GM12878 (cell line): ENCODE measurements at regions not wholly inside any gene's neighbourhood (a gene's known extent, or its start where the extent isn't known, plus 50 kb on each side); places are given as distances from the start of the nearest gene placed in this dataset.

Experiments
- ATAC-seq: fragments of 200-7000 bp; cut with Tn5 transposase; 3 replicates; pipeline ENCODE4 v1.9.1; 2020; ENCODE audit warnings: mild to moderate bottlenecking, moderate library complexity
- BruUV-seq: library from RNA; stranded (reverse); fragments of 400-500 nt; replicated peaks from 2 replicates; lab custom pipeline; 2021; lab: Mats Ljungman, UMichigan
- CTCF ChIA-PET: fragments of 300-600 bp; sonication (Branson Sonifier 250); formaldehyde crosslinking; extraction: SDS; loops from one replicate; lab custom pipeline; 2021; ENCODE audit warnings: inconsistent platforms; lab: Yijun Ruan, JAX
- POLR2A ChIA-PET: fragments of 350-600 bp; formaldehyde crosslinking; extraction: SDS; loops from one replicate; lab custom pipeline; 2021; ENCODE audit warnings: inconsistent platforms; lab: Charles Lee
- RAD21 ChIA-PET: fragments of 300-600 bp; sonication (Branson Sonifier 250); formaldehyde crosslinking; loops from one replicate; lab custom pipeline; 2023; ENCODE audit warnings: antibody characterized with exemption; ENCODE audit not compliant: unreplicated experiment; lab: Charles Lee
- SMC1A ChIA-PET: fragments of 300-600 bp; sonication (Branson Sonifier 250); formaldehyde crosslinking; loops from one replicate; lab custom pipeline; 2023; ENCODE audit not compliant: unreplicated experiment, uncharacterized antibody; lab: Charles Lee
- DNase-seq: peaks from one replicate; pipeline ENCODE4 v3.0.0-alpha.2; 2011; ENCODE audit warnings: low read depth, low spot score
- FAIRE-seq: peaks from 3 replicates; lab custom pipeline; 2011; peaks lifted over from hg19 to GRCh38; lab: Jason Lieb, UNC
- H2AFZ ChIP-seq: 2 replicates; pipeline ENCODE4 v1.6.0; 2011; ENCODE audit warnings: low read depth, low read length, control low read depth; ENCODE audit not compliant: control insufficient read depth
- H3K27ac ChIP-seq: 2 replicates; pipeline ENCODE4 v1.5.1; 2011; ENCODE audit warnings: control low read depth; ENCODE audit not compliant: control insufficient read depth, insufficient read depth
- H3K27me3 ChIP-seq, 2 experiments: replicated peaks in 1 of 2; 2 replicates each; pipeline versions ENCODE4 v1.6.0 to v1.6.1; 2011; ENCODE audit warnings: low read length in 1 of 2; ENCODE audit not compliant: control insufficient read depth in 2 of 2, insufficient read depth in 2 of 2
- H3K36me3 ChIP-seq, 2 experiments: 2 replicates each; pipeline ENCODE4 v1.5.1; 2011; ENCODE audit warnings: low read length in 1 of 2; ENCODE audit not compliant: control insufficient read depth in 2 of 2, insufficient read depth in 2 of 2
- H3K4me1 ChIP-seq: 2 replicates; pipeline ENCODE4 v1.6.1; 2011; ENCODE audit warnings: mild to moderate bottlenecking, low read length, moderate library complexity, mixed read lengths; ENCODE audit not compliant: control insufficient read depth, insufficient read depth
- H3K4me2 ChIP-seq: 2 replicates; pipeline ENCODE4 v1.6.0; 2011; ENCODE audit warnings: control low read depth; ENCODE audit not compliant: control insufficient read depth, insufficient read depth
- H3K4me3 ChIP-seq: fragments of 200-600 bp; sonication (generic); 2 replicates; pipeline ENCODE4 v1.5.1; 2016
- H3K79me2 ChIP-seq: 2 replicates; pipeline ENCODE4 v1.6.0; 2011; ENCODE audit warnings: low read length; ENCODE audit not compliant: control insufficient read depth, insufficient read depth
- H3K9ac ChIP-seq: 2 replicates; pipeline ENCODE4 v1.8.0; 2011; ENCODE audit warnings: low read length, control low read depth, mixed read lengths; ENCODE audit not compliant: control insufficient read depth, insufficient read depth
- H3K9me3 ChIP-seq: replicated peaks from 3 replicates; pipeline ENCODE4 v1.5.1; 2011; ENCODE audit warnings: mild to moderate bottlenecking, low read length; ENCODE audit not compliant: control insufficient read depth, insufficient read depth
- H4K20me1 ChIP-seq: 2 replicates; pipeline ENCODE4 v1.6.0; 2011; ENCODE audit not compliant: control insufficient read depth, insufficient read depth
- BRCA1 ChIP-seq: IDR thresholded peaks from 2 replicates; pipeline ENCODE4 v1.6.1; 2011; ENCODE audit warnings: low read depth, low read length, improper control_type of control experiment
- CBX5 ChIP-seq: sonication (generic); IDR thresholded peaks from 2 replicates; pipeline ENCODE4 v1.6.1; 2016; ENCODE audit warnings: low read depth, moderate library complexity, mild to moderate bottlenecking, inconsistent platforms
- HDAC6 ChIP-seq: fragments of 200-600 bp; sonication (generic); IDR thresholded peaks from one replicate; pipeline ENCODE4 v1.8.0; 2017; ENCODE audit warnings: antibody characterized with exemption; ENCODE audit not compliant: unreplicated experiment
- JUNB ChIP-seq: IDR thresholded peaks from 2 replicates; pipeline ENCODE4 v1.6.1; 2016; ENCODE audit warnings: antibody characterized with exemption, mild to moderate bottlenecking
- LARP7 ChIP-seq: fragments of 450-650 bp; IDR thresholded peaks from 2 replicates; pipeline ENCODE4 v1.6.1; 2017; ENCODE audit warnings: mild to moderate bottlenecking
- POLR2AphosphoS2 ChIP-seq: IDR thresholded peaks from 2 replicates; pipeline ENCODE4 v1.6.1; 2011; ENCODE audit warnings: low read depth, mild to moderate bottlenecking, low read length, improper control_type of control experiment, moderate library complexity
- SIX5 ChIP-seq: IDR thresholded peaks from 2 replicates; pipeline ENCODE4 v1.6.1; 2011; ENCODE audit warnings: mild to moderate bottlenecking, low read depth, low read length, moderate library complexity; ENCODE audit not compliant: severe bottlenecking
- SUZ12 ChIP-seq: fragments of 200-600 bp; sonication (generic); IDR thresholded peaks from one replicate; pipeline ENCODE4 v1.6.1; 2018; ENCODE audit warnings: antibody characterized with exemption, mild to moderate bottlenecking; ENCODE audit not compliant: unreplicated experiment
- whole genome bisulfite sequencing: methylation state at CpG from one replicate; pipeline ENCODE4 v1.1.6; 2016; ENCODE audit warnings: low lambda C conversion rate; ENCODE audit not compliant: insufficient replicate concordance, insufficient coverage; ENCODE audit errors: missing lambda C conversion rate; 5-methylcytosine and 5-hydroxymethylcytosine counted together
- in situ Hi-C: fragments of 300-500 bp; cut with MboI; formaldehyde crosslinking; loops from 9 replicates; pipeline ENCODE4 v1.14.3; 2018; ENCODE audit warnings: mixed read lengths
- intact Hi-C: fragments of 100-400 bp; cut with micrococcal nuclease; formaldehyde crosslinking; loops from one replicate; pipeline ENCODE4 v1.14.2; 2022; ENCODE audit not compliant: unreplicated experiment
- TF ChIP-seq, protein P1 (sequence below): fragments of 150-350 bp; IDR thresholded peaks from 2 replicates; pipeline ENCODE4 v1.6.1; 2016; ENCODE audit warnings: low read depth, low read length
- TF ChIP-seq, protein P2 (sequence below): fragments of 450-650 bp; IDR thresholded peaks from 2 replicates; pipeline ENCODE4 v1.6.1; 2017; ENCODE audit warnings: mild to moderate bottlenecking, moderate library complexity

DNA sequence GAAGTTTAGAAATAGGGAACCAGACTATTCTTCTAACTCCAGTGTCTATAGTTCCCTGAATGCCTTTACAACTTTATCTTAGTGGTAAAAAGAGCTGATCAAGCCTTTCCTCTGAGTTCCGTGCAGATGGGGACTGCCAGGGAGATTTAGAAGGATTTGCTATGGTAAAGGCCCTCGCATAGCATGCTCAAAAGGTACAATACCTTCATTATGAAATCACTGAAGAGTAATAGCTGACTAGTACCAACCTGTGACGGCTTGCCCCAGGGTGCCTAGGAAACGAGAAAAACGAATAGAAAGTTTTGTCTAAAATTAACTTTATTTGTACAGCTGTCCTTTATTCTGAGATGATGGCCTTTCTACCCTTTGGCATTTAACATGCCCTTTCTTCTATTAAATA lies 150.1 kb upstream of the ARHGAP42 start:
- in situ Hi-C loops (no loop called here), intact Hi-C loops (no loop called here)
- H4K20me1 ChIP-seq, result no peaks in the 10 kb centered on the region
- H2AFZ ChIP-seq, result no peak overlapping the region
- no peaks in the 10 kb centered on the region for H3K36me3 ChIP-seq
- H3K9me3 ChIP-seq, result no peaks in the 10 kb centered on the region
- no peaks in the 10 kb centered on the region for H3K79me2 ChIP-seq
- DNase-seq, result no peak
- H3K4me1 ChIP-seq, result no peaks in the 10 kb centered on the region
- SMC1A ChIA-PET, result no interaction called here
- H3K27ac ChIP-seq, result no peak overlapping the region
- H3K27me3 ChIP-seq, result no peaks in the 10 kb centered on the region
- ATAC-seq, result no peak
- no peak overlapping the region for H3K9ac ChIP-seq
- TF ChIP-seq SIX5, result no peak
- no peak for TF ChIP-seq JUNB
- TF ChIP-seq, protein P1, sequence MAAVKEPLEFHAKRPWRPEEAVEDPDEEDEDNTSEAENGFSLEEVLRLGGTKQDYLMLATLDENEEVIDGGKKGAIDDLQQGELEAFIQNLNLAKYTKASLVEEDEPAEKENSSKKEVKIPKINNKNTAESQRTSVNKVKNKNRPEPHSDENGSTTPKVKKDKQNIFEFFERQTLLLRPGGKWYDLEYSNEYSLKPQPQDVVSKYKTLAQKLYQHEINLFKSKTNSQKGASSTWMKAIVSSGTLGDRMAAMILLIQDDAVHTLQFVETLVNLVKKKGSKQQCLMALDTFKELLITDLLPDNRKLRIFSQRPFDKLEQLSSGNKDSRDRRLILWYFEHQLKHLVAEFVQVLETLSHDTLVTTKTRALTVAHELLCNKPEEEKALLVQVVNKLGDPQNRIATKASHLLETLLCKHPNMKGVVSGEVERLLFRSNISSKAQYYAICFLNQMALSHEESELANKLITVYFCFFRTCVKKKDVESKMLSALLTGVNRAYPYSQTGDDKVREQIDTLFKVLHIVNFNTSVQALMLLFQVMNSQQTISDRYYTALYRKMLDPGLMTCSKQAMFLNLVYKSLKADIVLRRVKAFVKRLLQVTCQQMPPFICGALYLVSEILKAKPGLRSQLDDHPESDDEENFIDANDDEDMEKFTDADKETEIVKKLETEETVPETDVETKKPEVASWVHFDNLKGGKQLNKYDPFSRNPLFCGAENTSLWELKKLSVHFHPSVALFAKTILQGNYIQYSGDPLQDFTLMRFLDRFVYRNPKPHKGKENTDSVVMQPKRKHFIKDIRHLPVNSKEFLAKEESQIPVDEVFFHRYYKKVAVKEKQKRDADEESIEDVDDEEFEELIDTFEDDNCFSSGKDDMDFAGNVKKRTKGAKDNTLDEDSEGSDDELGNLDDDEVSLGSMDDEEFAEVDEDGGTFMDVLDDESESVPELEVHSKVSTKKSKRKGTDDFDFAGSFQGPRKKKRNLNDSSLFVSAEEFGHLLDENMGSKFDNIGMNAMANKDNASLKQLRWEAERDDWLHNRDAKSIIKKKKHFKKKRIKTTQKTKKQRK, result no peak
- TF ChIP-seq POLR2AphosphoS2, result no peak
- TF ChIP-seq CBX5, result no peak
- no peak for TF ChIP-seq HDAC6
- TF ChIP-seq, protein P2, sequence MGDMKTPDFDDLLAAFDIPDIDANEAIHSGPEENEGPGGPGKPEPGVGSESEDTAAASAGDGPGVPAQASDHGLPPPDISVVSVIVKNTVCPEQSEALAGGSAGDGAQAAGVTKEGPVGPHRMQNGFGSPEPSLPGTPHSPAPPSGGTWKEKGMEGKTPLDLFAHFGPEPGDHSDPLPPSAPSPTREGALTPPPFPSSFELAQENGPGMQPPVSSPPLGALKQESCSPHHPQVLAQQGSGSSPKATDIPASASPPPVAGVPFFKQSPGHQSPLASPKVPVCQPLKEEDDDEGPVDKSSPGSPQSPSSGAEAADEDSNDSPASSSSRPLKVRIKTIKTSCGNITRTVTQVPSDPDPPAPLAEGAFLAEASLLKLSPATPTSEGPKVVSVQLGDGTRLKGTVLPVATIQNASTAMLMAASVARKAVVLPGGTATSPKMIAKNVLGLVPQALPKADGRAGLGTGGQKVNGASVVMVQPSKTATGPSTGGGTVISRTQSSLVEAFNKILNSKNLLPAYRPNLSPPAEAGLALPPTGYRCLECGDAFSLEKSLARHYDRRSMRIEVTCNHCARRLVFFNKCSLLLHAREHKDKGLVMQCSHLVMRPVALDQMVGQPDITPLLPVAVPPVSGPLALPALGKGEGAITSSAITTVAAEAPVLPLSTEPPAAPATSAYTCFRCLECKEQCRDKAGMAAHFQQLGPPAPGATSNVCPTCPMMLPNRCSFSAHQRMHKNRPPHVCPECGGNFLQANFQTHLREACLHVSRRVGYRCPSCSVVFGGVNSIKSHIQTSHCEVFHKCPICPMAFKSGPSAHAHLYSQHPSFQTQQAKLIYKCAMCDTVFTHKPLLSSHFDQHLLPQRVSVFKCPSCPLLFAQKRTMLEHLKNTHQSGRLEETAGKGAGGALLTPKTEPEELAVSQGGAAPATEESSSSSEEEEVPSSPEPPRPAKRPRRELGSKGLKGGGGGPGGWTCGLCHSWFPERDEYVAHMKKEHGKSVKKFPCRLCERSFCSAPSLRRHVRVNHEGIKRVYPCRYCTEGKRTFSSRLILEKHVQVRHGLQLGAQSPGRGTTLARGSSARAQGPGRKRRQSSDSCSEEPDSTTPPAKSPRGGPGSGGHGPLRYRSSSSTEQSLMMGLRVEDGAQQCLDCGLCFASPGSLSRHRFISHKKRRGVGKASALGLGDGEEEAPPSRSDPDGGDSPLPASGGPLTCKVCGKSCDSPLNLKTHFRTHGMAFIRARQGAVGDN, result no peak
- TF ChIP-seq LARP7, result no peak
- no peak for TF ChIP-seq SUZ12
- no peak for TF ChIP-seq BRCA1
- no peak overlapping the region for H3K4me3 ChIP-seq
- no peak for FAIRE-seq
- CTCF ChIA-PET, result no interaction called here
- POLR2A ChIA-PET, result no interaction called here
- 10% methylated on average over 5 of the region's 5 CpGs for WGBS
- no TSS peak for BruUV-seq
- RAD21 ChIA-PET, result no interaction called here
- no peak overlapping the region for H3K4me2 ChIP-seq
